RWPE1 (cell line): ENCODE measurements at regions not wholly inside any gene's neighbourhood (a gene's known extent, or its start where the extent isn't known, plus 50 kb on each side); places are given as distances from the start of the nearest gene placed in this dataset.
A peak's percentile ranks its signal among the peaks of the same experiment; 100 is the strongest.

ENCODE experiments used
- CTCF ChIA-PET: fragments of 350-600 bp; sonication (Branson Sonifier 250); formaldehyde crosslinking; extraction: SDS; loops from one replicate; lab custom pipeline; 2021; lab: Yijun Ruan, JAX
- POLR2A ChIA-PET: fragments of 400-600 bp; formaldehyde crosslinking; extraction: SDS; loops from one replicate; lab custom pipeline; 2020; ENCODE audit warnings: antibody characterized with exemption; ENCODE audit not compliant: low non-redundant PET; lab: Yijun Ruan, JAX
- DNase-seq: peaks from one replicate; pipeline ENCODE4 v3.0.0; 2012; ENCODE audit warnings: low spot score
- H3K27ac ChIP-seq: fragments of 450-650 bp; 2 replicates; pipeline ENCODE4 v1.5.1; 2017
- CTCF ChIP-seq: fragments of 450-650 bp; conservative IDR thresholded peaks from 2 replicates; pipeline ENCODE4 v1.5.1; 2017; ENCODE audit warnings: low read depth, mild to moderate bottlenecking

GRCh38 chr10:46226232-46226631 is 60.6 kb upstream of the ANTXRL start:
- no peak for TF ChIP-seq CTCF
- DNase-seq, result no peak
- POLR2A ChIA-PET, result no interaction called here
- CTCF ChIA-PET, result no interaction called here
- H3K27ac ChIP-seq, result no peak overlapping the region

GRCh38 chr10:46226900-46227558 is 59.8 kb upstream of the ANTXRL start:
- ChIA-PET POLR2A (no interaction called here), CTCF (interaction anchor here (1.5 kb wide), 1 partner anchor 339 kb away, joined by 7 read pairs; no protein-coding TSS in a partner anchor)
- no peak overlapping the region for H3K27ac ChIP-seq
- TF ChIP-seq CTCF, result no peak
- DNase-seq, result no peak

- no peak overlapping the region for H3K27ac ChIP-seq
- no peak for DNase-seq
- TF ChIP-seq CTCF, result no peak
- POLR2A ChIA-PET, result no interaction called here
- CTCF ChIA-PET, result interaction anchor here (1.5 kb wide), 1 partner anchor 338 kb away, joined by 7 read pairs; no protein-coding TSS in a partner anchor
Observed at GRCh38 chr10:46227571-46227935, 59.2 kb upstream of the ANTXRL start.

GRCh38 chr10:46227936-46228562 is 58.7 kb upstream of the ANTXRL start:
- POLR2A ChIA-PET, result no interaction called here
- TF ChIP-seq CTCF, result no peak

GRCh38 chr10:46228563-46229071 is 58.2 kb upstream of the ANTXRL start:
- ChIA-PET CTCF (interaction anchor here (0.7 to 1.2 kb wide), 4 partner anchors 11 to 1227 kb away, joined by 3 to 4 read pairs (median 3); no protein-coding TSS in a partner anchor), POLR2A (no interaction called here)
- peak; percentile 77 for DNase-seq
- peak; percentile 86 for TF ChIP-seq CTCF
- no peak overlapping the region for H3K27ac ChIP-seq

More at GRCh38 chr10:46227936-46228562, 58.7 kb upstream of the ANTXRL start:
- DNase-seq, result no peak
- CTCF ChIA-PET, result interaction anchor here (0.7 to 1.5 kb wide), 2 partner anchors 338 to 1228 kb away, joined by 3 to 7 read pairs; no protein-coding TSS in a partner anchor
- no peak overlapping the region for H3K27ac ChIP-seq

GRCh38 chr10:46229144-46229563 is 57.6 kb upstream of the ANTXRL start:
- CTCF ChIA-PET, result interaction anchor here (0.5 to 1.2 kb wide), 7 partner anchors 8 to 357 kb away, joined by 3 to 4 read pairs (median 3); no protein-coding TSS in a partner anchor
- POLR2A ChIA-PET, result no interaction called here
- DNase-seq, result no peak
- no peak for TF ChIP-seq CTCF
- no peak overlapping the region for H3K27ac ChIP-seq
